Testis (tissue), 2 donors: ENCODE measurements at regions not wholly inside any gene's neighbourhood (a gene's known extent, or its start where the extent isn't known, plus 50 kb on each side); places are given as distances from the start of the nearest gene placed in this dataset.

Source experiments
- POLR2A ChIP-seq: fragments of 450-650 bp; IDR thresholded peaks from one replicate; pipeline ENCODE4 v1.6.1; 2017; ENCODE audit warnings: antibody characterized with exemption, mild to moderate bottlenecking, moderate library complexity
- TF ChIP-seq, protein P1 (sequence below), 3 experiments: fragments of 450-650 bp in 2 of 3; fragments of 200-600 bp in 1 of 3; sonication (generic) in 1 of 3; IDR thresholded peaks; one replicate each; pipeline ENCODE4 v1.5.1; 2016 to 2019; ENCODE audit warnings: antibody characterized with exemption in 3 of 3, mild to moderate bottlenecking in 2 of 3, moderate library complexity in 1 of 3

DNA sequence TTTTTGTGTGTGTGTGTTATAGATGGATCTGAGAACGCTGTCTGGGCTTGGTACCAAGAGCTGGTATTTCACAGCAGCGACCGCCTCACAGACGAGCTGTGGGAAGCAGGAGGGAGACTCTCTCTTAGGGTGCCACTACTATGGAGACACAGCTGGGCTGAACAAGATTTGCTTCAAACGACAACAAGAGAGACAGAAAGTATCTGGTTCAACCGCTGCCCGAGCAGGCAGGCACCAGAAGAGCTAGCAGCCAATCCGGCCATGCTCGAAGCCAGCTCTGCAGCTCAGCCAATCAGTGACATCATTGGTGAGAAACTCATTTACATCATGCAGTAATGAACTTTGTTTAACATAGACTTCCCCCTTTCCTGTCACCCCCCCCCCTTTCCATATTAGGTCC, 341.3 kb downstream of the USP25 start:
- TF ChIP-seq POLR2A = no peak
- TF ChIP-seq, protein P1, sequence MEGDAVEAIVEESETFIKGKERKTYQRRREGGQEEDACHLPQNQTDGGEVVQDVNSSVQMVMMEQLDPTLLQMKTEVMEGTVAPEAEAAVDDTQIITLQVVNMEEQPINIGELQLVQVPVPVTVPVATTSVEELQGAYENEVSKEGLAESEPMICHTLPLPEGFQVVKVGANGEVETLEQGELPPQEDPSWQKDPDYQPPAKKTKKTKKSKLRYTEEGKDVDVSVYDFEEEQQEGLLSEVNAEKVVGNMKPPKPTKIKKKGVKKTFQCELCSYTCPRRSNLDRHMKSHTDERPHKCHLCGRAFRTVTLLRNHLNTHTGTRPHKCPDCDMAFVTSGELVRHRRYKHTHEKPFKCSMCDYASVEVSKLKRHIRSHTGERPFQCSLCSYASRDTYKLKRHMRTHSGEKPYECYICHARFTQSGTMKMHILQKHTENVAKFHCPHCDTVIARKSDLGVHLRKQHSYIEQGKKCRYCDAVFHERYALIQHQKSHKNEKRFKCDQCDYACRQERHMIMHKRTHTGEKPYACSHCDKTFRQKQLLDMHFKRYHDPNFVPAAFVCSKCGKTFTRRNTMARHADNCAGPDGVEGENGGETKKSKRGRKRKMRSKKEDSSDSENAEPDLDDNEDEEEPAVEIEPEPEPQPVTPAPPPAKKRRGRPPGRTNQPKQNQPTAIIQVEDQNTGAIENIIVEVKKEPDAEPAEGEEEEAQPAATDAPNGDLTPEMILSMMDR (IDR thresholded peaks at IDR 0.05) = no peak
